22Rv1 (cell line): ENCODE measurements at regions not wholly inside any gene's neighbourhood (a gene's known extent, or its start where the extent isn't known, plus 50 kb on each side); places are given as distances from the start of the nearest gene placed in this dataset.

ENCODE experiments used
- H3K27ac ChIP-seq: fragments of 450-650 bp; 2 replicates; pipeline ENCODE4 v1.5.1; 2017
- CTCF ChIP-seq: fragments of 450-650 bp; IDR thresholded peaks from 2 replicates; pipeline ENCODE4 v1.5.1; 2017; ENCODE audit warnings: mild to moderate bottlenecking
- ZFX ChIP-seq: fragments of 450-650 bp; IDR thresholded peaks from 2 replicates; pipeline ENCODE4 v1.6.1; 2017; ENCODE audit warnings: antibody characterized with exemption, borderline replicate concordance

- no peak for TF ChIP-seq ZFX
- TF ChIP-seq CTCF, result no peak
- no peak overlapping the region for H3K27ac ChIP-seq
Measured at GRCh38 chrX:150162141-150162540, 201.0 kb upstream of the MAMLD1 start.

GRCh38 chrX:150163221-150163930 is 199.7 kb upstream of the MAMLD1 start:
- H3K27ac ChIP-seq, result no peak overlapping the region
- TF ChIP-seq CTCF (no peak), ZFX (no peak)

GRCh38 chrX:150163956-150164726 is 199.0 kb upstream of the MAMLD1 start:
- no peak overlapping the region for H3K27ac ChIP-seq

GRCh38 chrX:150164971-150165600 is 198.0 kb upstream of the MAMLD1 start:
- H3K27ac ChIP-seq, result no peak overlapping the region
- TF ChIP-seq ZFX, result no peak
- no peak for TF ChIP-seq CTCF

More at GRCh38 chrX:150163956-150164726, 199.0 kb upstream of the MAMLD1 start:
- TF ChIP-seq CTCF (no peak), ZFX (no peak)

GRCh38 chrX:150165776-150166610 is 197.1 kb upstream of the MAMLD1 start:
- H3K27ac ChIP-seq, result no peak overlapping the region
- TF ChIP-seq ZFX, result no peak
- no peak for TF ChIP-seq CTCF

GRCh38 chrX:150167482-150168324 is 195.4 kb upstream of the MAMLD1 start:
- no peak overlapping the region for H3K27ac ChIP-seq
- no peak for TF ChIP-seq ZFX
- no peak for TF ChIP-seq CTCF
